ENCODE measurements at regions not wholly inside any gene's neighbourhood (a gene's known extent, or its start where the extent isn't known, plus 50 kb on each side); places are given as distances from the start of the nearest gene placed in this dataset.

DNA sequence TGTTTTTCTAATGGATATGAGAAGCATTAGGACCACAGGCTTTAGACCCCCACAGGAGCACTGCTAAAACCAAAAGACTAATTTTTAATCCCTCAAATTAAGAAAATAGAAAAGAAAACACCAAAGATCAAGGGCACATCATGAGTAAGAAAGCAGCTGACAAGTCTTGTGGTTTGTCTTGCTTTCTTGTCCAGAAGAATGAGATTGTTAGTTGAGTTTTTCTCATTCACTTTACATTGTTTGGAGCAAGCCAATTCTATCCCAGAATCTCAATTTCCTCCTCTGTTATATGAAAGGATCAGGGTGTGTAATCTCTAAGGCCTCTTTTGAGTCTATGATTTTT, 899.0 kb downstream of the KCNJ2 start:
- Histone ChIP-seq H3K36me3 (ENCODE audit: insufficient read depth, low read length) (no peaks in the 10 kb centered on the region), H3K27ac (ENCODE audit: low read depth, low read length) (no peak overlapping the region), H3K4me1 (ENCODE audit: insufficient read depth, low read length) (no peaks in the 10 kb centered on the region), H3K4me3 (ENCODE audit: low read length in 2 of 2) (no peak overlapping the region), H3K27me3 (ENCODE audit: insufficient read depth, low read length) (no peaks in the 10 kb centered on the region), H3K9me3 (ENCODE audit: control insufficient read depth in 1 of 2, low read length in 2 of 2) (no peaks in the 10 kb centered on the region)
- no peak for DNase-seq
- ChIA-PET POLR2A (ENCODE audit: partially characterized antibody) (no interaction called here), CTCF (ENCODE audit: partially characterized antibody) (no interaction called here)
- Mint-ChIP-seq H3K4me1 (no peaks in the 10 kb centered on the region), H3K4me3 (no peak overlapping the region), H3K36me3 (no peaks in the 10 kb centered on the region), H3K9me3 (peaks cover 0 to 10% (median 4%) of the 10 kb centered on the region in 8 donors), H3K27me3 (no peaks in the 10 kb centered on the region), H3K27ac (no peak overlapping the region)
- intact Hi-C loops (cut with micrococcal nuclease) = no loop called here

DNA sequence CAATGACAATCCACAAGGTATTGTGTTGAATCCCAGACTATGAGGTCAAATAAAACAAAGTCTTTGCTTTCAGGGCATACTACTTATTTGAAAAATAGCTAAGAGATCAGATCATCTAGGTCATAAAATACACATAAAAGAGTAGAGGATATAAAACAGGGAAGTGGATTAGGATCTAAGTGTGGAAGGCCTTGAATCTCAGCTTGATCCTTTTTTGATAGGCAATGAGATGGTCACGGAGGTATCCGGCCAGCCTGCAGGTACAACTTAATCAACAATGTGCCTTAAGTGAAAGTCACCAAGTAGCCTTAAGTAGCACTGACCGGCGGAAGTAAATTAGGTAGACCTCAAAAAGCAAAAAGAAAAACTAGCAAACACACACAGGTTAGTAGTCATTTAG, 901.7 kb downstream of the KCNJ2 start:
- CTCF ChIA-PET (ENCODE audit: partially characterized antibody) = no interaction called here
- H3K36me3 Mint-ChIP-seq = no peaks in the 10 kb centered on the region
- H3K27ac ChIP-seq (ENCODE audit: low read depth, low read length) = no peak overlapping the region
- no peak overlapping the region for H3K27ac Mint-ChIP-seq
- H3K9me3 Mint-ChIP-seq = peaks cover 0 to 8% (median 2%) of the 10 kb centered on the region in 8 donors
- no peaks in the 10 kb centered on the region for H3K9me3 ChIP-seq (ENCODE audit: control insufficient read depth in 1 of 2, low read length in 2 of 2)
- peaks cover 0 to 2% of the 10 kb centered on the region in 2 donors for H3K27me3 Mint-ChIP-seq
- H3K27me3 ChIP-seq (ENCODE audit: insufficient read depth, low read length) = no peaks in the 10 kb centered on the region
- no peak overlapping the region for H3K4me3 ChIP-seq (ENCODE audit: low read length in 2 of 2)
- intact Hi-C loops (cut with micrococcal nuclease) = no loop called here
- no peak for DNase-seq
- no peak overlapping the region for H3K4me3 Mint-ChIP-seq
- no peaks in the 10 kb centered on the region for H3K4me1 Mint-ChIP-seq
- H3K36me3 ChIP-seq (ENCODE audit: insufficient read depth, low read length) = no peaks in the 10 kb centered on the region
- H3K4me1 ChIP-seq (ENCODE audit: insufficient read depth, low read length) = no peaks in the 10 kb centered on the region
- POLR2A ChIA-PET (ENCODE audit: partially characterized antibody) = no interaction called here

DNA sequence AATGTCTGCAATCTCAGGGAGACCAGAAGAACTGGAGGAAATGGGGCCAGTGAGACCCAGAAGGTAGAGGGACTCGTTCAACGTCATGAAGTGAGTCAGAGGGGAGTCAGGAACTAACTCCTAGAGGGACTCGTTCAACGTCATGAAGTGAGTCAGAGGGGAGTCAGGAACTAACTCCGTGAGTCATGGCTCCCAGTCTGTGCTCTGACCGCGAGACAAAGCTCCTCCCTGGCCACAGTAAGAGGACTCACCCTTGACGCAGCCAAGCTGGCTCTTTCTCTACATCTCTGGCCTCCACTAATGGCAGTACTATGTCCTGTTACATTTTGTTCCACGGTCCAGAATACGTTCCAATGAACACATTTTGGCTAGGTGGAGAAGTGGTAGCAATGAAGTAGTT, 902.5 kb downstream of the KCNJ2 start:
- Histone ChIP-seq H3K9me3 (ENCODE audit: control insufficient read depth in 1 of 2, low read length in 2 of 2) (no peaks in the 10 kb centered on the region), H3K27ac (ENCODE audit: low read depth, low read length) (no peak overlapping the region), H3K4me3 (ENCODE audit: low read length in 2 of 2) (no peak overlapping the region), H3K36me3 (ENCODE audit: insufficient read depth, low read length) (no peaks in the 10 kb centered on the region), H3K4me1 (ENCODE audit: insufficient read depth, low read length) (no peaks in the 10 kb centered on the region), H3K27me3 (ENCODE audit: insufficient read depth, low read length) (no peaks in the 10 kb centered on the region)
- peaks cover 0 to 2% of the 10 kb centered on the region in 2 donors for H3K27me3 Mint-ChIP-seq
- ChIA-PET POLR2A (ENCODE audit: partially characterized antibody) (no interaction called here), CTCF (ENCODE audit: partially characterized antibody) (no interaction called here)
- DNase-seq = no peak
- intact Hi-C loops (cut with micrococcal nuclease) = no loop called here
- H3K9me3 Mint-ChIP-seq = peaks cover 0 to 8% (median 2%) of the 10 kb centered on the region in 8 donors
- H3K27ac Mint-ChIP-seq = no peak overlapping the region
- no peaks in the 10 kb centered on the region for H3K36me3 Mint-ChIP-seq
- no peaks in the 10 kb centered on the region for H3K4me1 Mint-ChIP-seq
- no peak overlapping the region for H3K4me3 Mint-ChIP-seq

DNA sequence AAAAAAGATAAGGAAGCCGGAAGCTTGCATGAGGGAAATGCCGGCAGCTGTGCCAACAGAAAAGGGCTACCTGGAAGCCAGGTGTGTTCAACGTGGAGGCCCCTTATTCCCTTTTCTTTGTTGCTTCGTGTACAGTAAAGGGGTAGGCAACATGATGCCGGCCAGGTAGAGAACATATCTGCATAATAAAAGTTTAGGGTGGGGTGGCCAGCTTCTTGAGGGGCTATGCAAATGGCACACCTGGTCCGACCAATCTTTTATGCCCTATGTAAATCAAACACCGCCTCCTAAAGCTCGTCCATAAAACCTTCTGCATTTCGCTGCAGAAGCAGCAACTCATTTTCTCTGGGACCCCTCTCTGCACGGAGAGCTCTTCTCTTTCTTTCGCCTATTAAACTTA, 911.6 kb downstream of the KCNJ2 start:
- Mint-ChIP-seq H3K4me3 (no peak overlapping the region), H3K4me1 (no peaks in the 10 kb centered on the region), H3K27ac (no peak overlapping the region), H3K36me3 (no peaks in the 10 kb centered on the region), H3K27me3 (no peaks in the 10 kb centered on the region), H3K9me3 (peaks cover 0 to 14% (median 6%) of the 10 kb centered on the region in 8 donors)
- ChIA-PET CTCF (ENCODE audit: partially characterized antibody) (no interaction called here), POLR2A (ENCODE audit: partially characterized antibody) (no interaction called here)
- H3K27ac ChIP-seq (ENCODE audit: low read depth, low read length) = no peak overlapping the region
- intact Hi-C loops (cut with micrococcal nuclease) = no loop called here
- H3K27me3 ChIP-seq (ENCODE audit: insufficient read depth, low read length) = no peaks in the 10 kb centered on the region
- no peaks in the 10 kb centered on the region for H3K9me3 ChIP-seq (ENCODE audit: control insufficient read depth in 1 of 2, low read length in 2 of 2)
- no peak for DNase-seq
- H3K4me3 ChIP-seq (ENCODE audit: low read length in 2 of 2) = no peak overlapping the region
- H3K36me3 ChIP-seq (ENCODE audit: insufficient read depth, low read length) = no peaks in the 10 kb centered on the region
- no peaks in the 10 kb centered on the region for H3K4me1 ChIP-seq (ENCODE audit: insufficient read depth, low read length)

GRCh38 chr17:71081666-71082065, 912.3 kb downstream of the KCNJ2 start:
- no peaks in the 10 kb centered on the region for H3K27me3 Mint-ChIP-seq
- Histone ChIP-seq H3K4me1 (ENCODE audit: insufficient read depth, low read length) (no peaks in the 10 kb centered on the region), H3K9me3 (ENCODE audit: control insufficient read depth in 1 of 2, low read length in 2 of 2) (no peaks in the 10 kb centered on the region), H3K36me3 (ENCODE audit: insufficient read depth, low read length) (no peaks in the 10 kb centered on the region), H3K4me3 (ENCODE audit: low read length in 2 of 2) (no peak overlapping the region), H3K27me3 (ENCODE audit: insufficient read depth, low read length) (no peaks in the 10 kb centered on the region), H3K27ac (ENCODE audit: low read depth, low read length) (no peak overlapping the region)
- POLR2A ChIA-PET (ENCODE audit: partially characterized antibody) = no interaction called here
- H3K36me3 Mint-ChIP-seq = no peaks in the 10 kb centered on the region
- H3K4me1 Mint-ChIP-seq = no peaks in the 10 kb centered on the region
- CTCF ChIA-PET (ENCODE audit: partially characterized antibody) = no interaction called here
- no peak overlapping the region for H3K4me3 Mint-ChIP-seq
- no peak overlapping the region for H3K27ac Mint-ChIP-seq
- peaks cover 0 to 14% (median 6%) of the 10 kb centered on the region in 8 donors for H3K9me3 Mint-ChIP-seq
- intact Hi-C loops (cut with micrococcal nuclease) = no loop called here
- no peak for DNase-seq

GRCh38 chr17:71084219-71084618, 914.9 kb downstream of the KCNJ2 start:
- intact Hi-C loops (cut with micrococcal nuclease) = no loop called here
- H3K4me1 Mint-ChIP-seq = no peaks in the 10 kb centered on the region
- H3K9me3 Mint-ChIP-seq = peaks cover 0 to 12% (median 3%) of the 10 kb centered on the region in 8 donors

GRCh38 chr17:71084838-71085237, 915.5 kb downstream of the KCNJ2 start:
- no peaks in the 10 kb centered on the region for H3K9me3 ChIP-seq (ENCODE audit: control insufficient read depth in 1 of 2, low read length in 2 of 2)
- no peaks in the 10 kb centered on the region for H3K36me3 Mint-ChIP-seq
- no peaks in the 10 kb centered on the region for H3K27me3 ChIP-seq (ENCODE audit: insufficient read depth, low read length)
- no peaks in the 10 kb centered on the region for H3K4me1 Mint-ChIP-seq
- intact Hi-C loops (cut with micrococcal nuclease) = no loop called here
- CTCF ChIA-PET (ENCODE audit: partially characterized antibody) = no interaction called here
- no peak overlapping the region for H3K4me3 ChIP-seq (ENCODE audit: low read length in 2 of 2)
- H3K36me3 ChIP-seq (ENCODE audit: insufficient read depth, low read length) = no peaks in the 10 kb centered on the region
- H3K27ac ChIP-seq (ENCODE audit: low read depth, low read length) = no peak overlapping the region
- DNase-seq = no peak
- peaks cover 0 to 8% (median 3%) of the 10 kb centered on the region in 8 donors for H3K9me3 Mint-ChIP-seq
- H3K27me3 Mint-ChIP-seq = no peaks in the 10 kb centered on the region
- POLR2A ChIA-PET (ENCODE audit: partially characterized antibody) = no interaction called here
- H3K27ac Mint-ChIP-seq = no peak overlapping the region
- H3K4me1 ChIP-seq (ENCODE audit: insufficient read depth, low read length) = no peaks in the 10 kb centered on the region
- H3K4me3 Mint-ChIP-seq = no peak overlapping the region

More at GRCh38 chr17:71084219-71084618, 914.9 kb downstream of the KCNJ2 start:
- no peak for DNase-seq
- Histone ChIP-seq H3K9me3 (ENCODE audit: control insufficient read depth in 1 of 2, low read length in 2 of 2) (no peaks in the 10 kb centered on the region), H3K4me1 (ENCODE audit: insufficient read depth, low read length) (no peaks in the 10 kb centered on the region), H3K27me3 (ENCODE audit: insufficient read depth, low read length) (no peaks in the 10 kb centered on the region), H3K4me3 (ENCODE audit: low read length in 2 of 2) (no peak overlapping the region), H3K36me3 (ENCODE audit: insufficient read depth, low read length) (no peaks in the 10 kb centered on the region), H3K27ac (ENCODE audit: low read depth, low read length) (no peak overlapping the region)
- no peaks in the 10 kb centered on the region for H3K27me3 Mint-ChIP-seq
- no peak overlapping the region for H3K4me3 Mint-ChIP-seq
- no peak overlapping the region for H3K27ac Mint-ChIP-seq
- H3K36me3 Mint-ChIP-seq = no peaks in the 10 kb centered on the region
- ChIA-PET CTCF (ENCODE audit: partially characterized antibody) (no interaction called here), POLR2A (ENCODE audit: partially characterized antibody) (no interaction called here)

DNA sequence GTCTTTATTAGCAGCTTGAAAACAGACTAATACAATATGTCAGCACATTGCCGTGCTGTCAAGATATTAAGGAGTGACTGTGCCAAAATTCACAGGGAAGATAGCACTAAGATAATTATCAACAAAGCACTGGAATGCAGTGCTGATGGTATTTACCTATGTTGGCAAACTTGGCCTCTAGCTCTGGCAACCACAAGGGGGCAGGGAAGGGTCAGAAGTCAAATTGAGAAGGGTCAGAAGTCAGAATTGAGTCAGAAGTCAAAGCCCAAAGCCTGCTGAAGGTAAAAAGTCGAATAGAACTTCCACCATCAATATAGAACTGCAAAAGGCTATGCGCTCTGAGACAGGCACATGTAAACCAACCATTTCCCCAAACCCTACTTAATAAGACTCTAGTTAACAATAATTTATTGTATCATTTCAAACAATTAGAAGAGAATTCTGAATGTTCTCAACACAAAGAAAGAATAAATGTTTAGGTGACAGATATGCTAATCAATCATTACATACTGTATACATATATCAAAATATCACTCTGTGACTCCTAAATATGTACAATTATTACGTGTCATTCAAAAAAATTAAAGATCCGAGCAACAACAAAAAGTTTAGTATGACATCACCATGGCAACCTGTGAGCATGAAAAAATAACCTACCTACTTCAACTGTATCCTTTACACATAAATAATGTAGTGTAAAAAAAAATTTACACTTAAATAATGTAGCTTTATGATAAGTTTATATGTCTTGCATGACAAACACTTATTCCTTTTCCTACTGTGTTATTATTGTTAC, 916.1 kb downstream of the KCNJ2 start:
- Mint-ChIP-seq H3K9me3 (peaks cover 0 to 4% (median under 1%) of the 10 kb centered on the region in 8 donors), H3K36me3 (no peaks in the 10 kb centered on the region), H3K4me1 (no peaks in the 10 kb centered on the region), H3K27me3 (no peaks in the 10 kb centered on the region), H3K4me3 (no peak overlapping the region), H3K27ac (no peak overlapping the region)
- Histone ChIP-seq H3K4me3 (ENCODE audit: low read length in 2 of 2) (no peak overlapping the region), H3K27me3 (ENCODE audit: insufficient read depth, low read length) (no peaks in the 10 kb centered on the region), H3K9me3 (ENCODE audit: control insufficient read depth in 1 of 2, low read length in 2 of 2) (no peaks in the 10 kb centered on the region), H3K27ac (ENCODE audit: low read depth, low read length) (no peak overlapping the region), H3K36me3 (ENCODE audit: insufficient read depth, low read length) (no peaks in the 10 kb centered on the region), H3K4me1 (ENCODE audit: insufficient read depth, low read length) (no peaks in the 10 kb centered on the region)
- ChIA-PET POLR2A (ENCODE audit: partially characterized antibody) (no interaction called here), CTCF (ENCODE audit: partially characterized antibody) (no interaction called here)
- DNase-seq = no peak
- intact Hi-C loops (cut with micrococcal nuclease) = no loop called here

Measured in CD4-positive, alpha-beta memory T cell (primary cell).